ENCODE measurements at regions not wholly inside any gene's neighbourhood (a gene's known extent, or its start where the extent isn't known, plus 50 kb on each side); places are given as distances from the start of the nearest gene placed in this dataset.

GRCh38 chr10:29105516-29106215 lies 183.2 kb upstream of the LYZL1 start:
- DNase-seq (ENCODE audit: low read depth in 1 of 2, low spot score in 1 of 2) = no peak

- no peak for DNase-seq (ENCODE audit: low read depth in 1 of 2, low spot score in 1 of 2)
Measured at GRCh38 chr10:29106287-29106686, 182.6 kb upstream of the LYZL1 start.

DNA sequence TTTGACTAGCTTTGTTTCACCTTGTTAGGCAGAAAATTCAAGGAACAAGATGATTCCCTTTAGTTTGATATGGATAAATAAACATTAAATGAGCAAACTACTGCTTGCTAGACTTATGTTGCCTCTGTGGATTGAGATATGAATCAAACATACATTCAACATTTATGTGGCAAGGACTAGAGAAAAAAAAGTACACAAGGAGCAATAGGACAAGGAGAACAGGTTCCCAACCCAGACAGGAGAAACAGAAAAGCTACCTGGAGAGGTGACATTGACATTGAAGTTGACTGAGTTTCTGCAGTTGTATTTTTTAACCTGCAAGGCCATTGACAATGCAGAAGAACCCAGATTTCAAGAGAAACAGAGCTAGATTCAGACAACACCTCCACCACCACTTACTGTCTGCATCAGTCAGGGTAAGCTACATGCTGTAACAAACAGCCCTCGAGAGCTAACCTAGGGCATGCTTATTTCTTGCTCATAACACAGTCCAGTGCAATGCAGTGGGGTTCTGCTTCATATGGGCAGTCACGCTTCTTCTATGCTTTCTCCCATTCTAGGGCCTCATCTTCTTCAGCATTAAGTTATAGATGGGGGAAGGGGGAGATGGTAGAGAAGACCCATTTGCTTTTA lies 180.9 kb upstream of the LYZL1 start:
- DNase-seq (ENCODE audit: low read depth in 1 of 2, low spot score in 1 of 2) = no peak

- DNase-seq (ENCODE audit: low read depth in 1 of 2, low spot score in 1 of 2) = no peak
Measured at GRCh38 chr10:29109707-29110571, 178.9 kb upstream of the LYZL1 start.

DNA sequence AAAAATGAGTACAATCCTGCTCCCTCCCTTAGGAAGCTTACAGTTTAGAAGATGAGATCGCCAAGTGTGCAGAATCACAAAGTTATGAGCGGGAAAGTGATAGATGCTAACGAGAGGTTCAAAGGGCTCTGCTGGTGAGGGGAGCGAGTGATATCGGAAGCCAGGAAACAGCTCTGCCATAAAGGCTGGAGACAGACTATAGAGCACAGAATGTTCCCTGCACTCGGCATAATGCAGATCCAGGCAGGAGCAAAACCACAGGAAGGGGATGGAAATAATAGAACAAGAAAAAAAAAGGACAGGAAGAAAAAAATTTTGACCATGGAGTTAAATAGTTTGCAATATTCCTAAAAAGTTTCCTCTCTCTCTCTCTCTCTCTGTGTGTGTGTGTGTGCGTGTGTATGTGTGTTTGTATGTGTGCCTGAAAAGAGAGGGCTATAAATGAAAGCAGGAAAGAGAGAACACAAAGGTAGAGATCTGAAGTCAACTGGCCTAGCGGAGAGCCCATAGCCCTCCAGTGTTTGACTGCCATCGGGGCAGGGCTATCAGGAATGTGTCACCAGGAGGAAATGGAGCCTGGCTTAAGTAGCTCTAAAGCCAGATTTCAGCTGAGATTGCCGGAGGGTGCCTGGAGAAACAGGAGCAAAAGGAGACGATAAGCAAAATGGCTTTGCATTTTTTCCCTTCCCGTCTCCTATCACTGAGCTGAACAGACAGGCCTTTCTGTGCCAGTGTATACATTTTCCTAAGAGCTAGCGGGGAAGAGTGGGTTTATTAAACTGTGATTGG lies 175.8 kb upstream of the LYZL1 start:
- no peak for DNase-seq (ENCODE audit: low read depth in 1 of 2, low spot score in 1 of 2)

- no peak for DNase-seq (ENCODE audit: low read depth in 1 of 2, low spot score in 1 of 2)
Measured at GRCh38 chr10:29113616-29113945, 175.3 kb upstream of the LYZL1 start.

DNA sequence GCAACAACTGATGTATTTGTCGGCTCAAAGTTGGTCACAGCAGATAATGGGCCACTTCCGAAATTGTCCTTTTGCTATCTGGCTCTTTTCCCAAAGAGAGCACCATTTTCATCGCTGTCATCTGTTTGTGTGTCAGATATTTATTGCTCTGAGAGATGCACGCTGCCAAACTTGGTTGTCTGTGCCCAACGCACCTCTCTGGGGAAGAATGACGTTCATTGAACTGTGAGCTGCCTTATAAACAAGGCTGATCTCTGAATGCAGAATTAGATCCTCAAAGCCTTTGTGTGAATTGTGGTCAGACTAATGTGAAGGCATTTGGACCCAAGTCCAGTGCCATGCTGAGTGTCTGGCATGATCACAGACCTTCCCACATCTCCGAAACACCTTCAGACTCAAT lies 174.7 kb upstream of the LYZL1 start:
- DNase-seq (ENCODE audit: low read depth in 1 of 2, low spot score in 1 of 2) = no peak

- DNase-seq (ENCODE audit: low read depth in 1 of 2, low spot score in 1 of 2) = no peak
Measured at GRCh38 chr10:29117781-29118180, 171.1 kb upstream of the LYZL1 start.

- no peak for DNase-seq (ENCODE audit: low read depth in 1 of 2, low spot score in 1 of 2)
Measured at GRCh38 chr10:29119374-29119773, 169.5 kb upstream of the LYZL1 start.

DNA sequence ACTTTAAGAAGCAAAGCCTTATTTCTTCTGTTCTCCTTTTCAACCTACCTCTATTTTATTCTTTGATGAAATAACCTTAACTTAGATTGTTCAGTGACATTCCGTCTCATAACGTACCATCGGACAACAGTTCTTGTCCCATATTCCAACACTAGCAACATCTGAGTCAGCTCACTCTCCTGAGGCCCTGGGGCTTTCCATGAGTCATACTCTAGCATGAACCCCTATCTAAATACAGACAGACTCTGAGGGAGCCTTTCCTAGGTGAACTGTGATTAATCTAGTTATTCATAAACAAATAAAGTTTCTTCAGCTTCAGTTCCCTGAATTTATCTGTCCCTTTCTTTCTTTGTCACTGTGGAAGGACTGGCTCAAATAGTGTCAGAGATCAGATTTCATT lies 168.7 kb upstream of the LYZL1 start:
- DNase-seq (ENCODE audit: low read depth in 1 of 2, low spot score in 1 of 2) = no peak

DNA sequence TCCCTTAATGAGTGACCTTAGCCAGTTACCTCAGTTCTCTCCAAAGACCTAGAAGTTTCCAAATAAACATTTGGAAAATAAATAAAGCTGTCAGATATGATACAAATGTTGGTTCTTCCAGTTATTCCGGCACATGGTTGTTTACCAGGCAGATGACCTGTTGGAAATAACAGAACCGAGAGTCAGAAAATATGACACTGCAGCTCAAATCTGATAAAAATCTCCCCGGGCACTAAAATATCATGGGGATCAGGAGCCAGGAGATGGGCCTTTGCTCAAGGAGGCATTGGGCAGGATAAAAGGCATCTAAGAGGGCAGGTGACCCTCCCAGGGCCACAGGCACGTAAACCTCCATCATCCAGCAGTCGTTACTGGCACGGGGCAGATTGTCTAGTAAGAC lies 164.0 kb upstream of the LYZL1 start:
- DNase-seq (ENCODE audit: low read depth in 1 of 2, low spot score in 1 of 2) = no peak

- no peak for DNase-seq (ENCODE audit: low read depth in 1 of 2, low spot score in 1 of 2)
Measured at GRCh38 chr10:29127037-29127700, 161.7 kb upstream of the LYZL1 start.

GRCh38 chr10:29127731-29128130 lies 161.1 kb upstream of the LYZL1 start:
- DNase-seq (ENCODE audit: low read depth in 1 of 2, low spot score in 1 of 2) = no peak

DNA sequence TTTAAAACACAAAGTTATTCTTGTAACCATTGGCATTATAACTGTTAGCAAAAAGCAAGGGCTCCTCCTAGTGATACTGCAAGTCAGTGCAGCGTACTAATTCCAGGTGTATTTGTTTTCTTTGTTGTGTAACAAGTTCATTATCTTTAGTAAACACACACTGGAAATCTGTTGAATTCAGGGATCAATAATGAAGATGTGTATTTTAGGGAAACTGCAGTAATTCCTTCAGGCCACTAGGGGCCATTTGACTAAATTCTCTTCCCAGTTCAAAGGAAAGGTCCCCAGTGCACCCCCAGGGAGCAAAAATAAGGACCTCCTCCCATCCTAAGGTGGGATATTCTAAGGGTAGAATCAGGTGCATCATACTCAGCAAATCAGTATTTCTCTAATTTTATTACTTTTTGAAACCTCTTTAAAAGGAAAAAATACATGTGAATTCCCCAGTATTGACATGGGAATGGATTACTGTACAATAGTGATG lies 158.6 kb upstream of the LYZL1 start:
- no peak for DNase-seq (ENCODE audit: low read depth in 1 of 2, low spot score in 1 of 2)

DNA sequence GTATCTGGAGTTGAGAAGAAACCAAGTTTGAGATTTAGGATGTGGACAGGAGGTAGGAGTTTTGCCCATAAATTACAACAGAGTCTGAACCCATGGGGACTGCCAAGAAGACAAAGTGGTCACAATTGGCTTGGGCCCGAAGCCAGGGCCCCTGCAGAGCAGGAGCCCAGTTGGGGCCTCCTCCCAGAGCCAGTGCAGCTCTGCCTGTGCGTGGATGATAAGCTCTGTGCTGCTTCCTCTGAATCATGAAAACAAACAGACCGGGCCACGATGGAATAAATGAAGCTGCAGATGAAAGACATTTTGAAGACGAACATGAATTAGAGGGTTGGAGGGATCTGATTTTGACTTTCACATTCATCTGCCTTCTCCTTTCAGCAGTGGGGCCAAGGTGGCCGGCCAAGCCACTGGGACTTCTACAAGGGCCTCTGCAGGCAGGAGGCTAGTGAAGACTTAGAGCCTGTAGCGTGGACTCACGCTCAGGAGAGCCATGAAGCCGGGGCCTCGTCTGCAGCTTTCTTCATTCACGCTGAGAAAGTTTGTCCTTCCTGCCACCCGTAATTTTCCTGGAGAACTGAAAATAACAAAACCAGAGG lies 156.8 kb upstream of the LYZL1 start:
- DNase-seq (ENCODE audit: low read depth in 1 of 2, low spot score in 1 of 2) = no peak

DNA sequence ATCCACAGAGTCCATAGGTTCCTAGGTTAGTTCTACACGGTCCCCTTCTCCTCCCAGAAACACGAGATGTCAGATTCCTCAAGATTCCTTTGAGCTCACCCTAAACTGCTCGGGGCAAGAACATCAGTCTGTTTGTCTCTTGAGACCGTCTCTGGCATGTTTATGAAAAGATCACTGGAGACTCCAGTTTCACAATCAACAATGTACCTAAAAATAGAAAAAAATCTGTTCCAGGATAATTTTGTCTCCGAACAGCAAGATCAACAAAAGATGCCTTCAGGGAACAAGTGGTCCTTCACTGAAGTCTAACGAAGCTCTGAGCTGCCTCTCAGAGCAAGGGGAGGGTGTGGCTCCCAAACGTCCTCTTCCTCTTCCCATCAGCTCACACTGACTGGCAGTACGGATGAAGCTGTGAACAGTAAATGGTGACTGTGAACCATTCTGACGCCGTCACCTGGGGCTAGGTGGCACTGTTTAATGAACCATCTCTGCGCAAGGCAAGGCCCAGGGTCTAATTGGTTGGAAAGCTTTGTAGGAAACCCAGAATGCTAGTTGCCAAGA lies 156.2 kb upstream of the LYZL1 start:
- DNase-seq (ENCODE audit: low read depth in 1 of 2, low spot score in 1 of 2) = no peak

- DNase-seq (ENCODE audit: low read depth in 1 of 2, low spot score in 1 of 2) = no peak
Measured at GRCh38 chr10:29135337-29135736, 153.5 kb upstream of the LYZL1 start.

DNA sequence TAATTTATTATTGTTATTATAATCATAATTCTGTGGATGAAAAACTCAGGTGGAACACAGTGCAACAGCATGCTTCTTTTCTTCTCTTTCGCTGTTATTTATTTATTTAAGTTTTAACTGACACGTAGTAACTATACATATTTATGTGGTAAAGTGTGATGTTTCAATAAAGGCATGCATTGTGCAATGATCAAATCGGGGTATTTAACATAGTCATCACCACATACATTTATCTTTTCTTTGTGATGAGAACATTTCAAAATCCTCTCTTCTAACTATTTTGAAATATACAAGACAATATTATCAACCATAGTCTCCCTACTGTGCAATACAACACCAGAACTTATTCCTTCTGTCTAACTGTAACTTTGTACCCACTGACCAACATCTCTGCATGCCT lies 152.5 kb upstream of the LYZL1 start:
- DNase-seq (ENCODE audit: low read depth in 1 of 2, low spot score in 1 of 2) = no peak

DNA sequence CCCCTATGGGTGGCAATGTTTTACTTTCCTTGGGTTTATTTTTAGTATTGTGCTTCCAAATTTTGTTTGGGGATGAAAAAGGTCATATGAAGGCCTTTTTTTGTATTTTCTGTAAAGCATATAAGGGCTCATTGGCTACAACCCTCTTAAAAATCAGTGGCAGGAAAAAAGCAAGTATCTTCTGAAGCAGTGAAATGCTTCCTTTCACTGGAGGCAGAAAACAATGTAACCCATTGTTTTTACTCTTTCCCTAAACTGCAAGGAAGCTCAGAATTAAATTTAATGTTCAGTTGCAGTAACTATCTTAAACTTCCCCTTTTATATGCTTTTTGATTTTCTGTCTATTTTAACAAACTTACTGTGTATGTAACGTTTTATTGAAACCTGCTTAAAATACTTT lies 148.7 kb upstream of the LYZL1 start:
- no peak for DNase-seq (ENCODE audit: low read depth in 1 of 2, low spot score in 1 of 2)

DNA sequence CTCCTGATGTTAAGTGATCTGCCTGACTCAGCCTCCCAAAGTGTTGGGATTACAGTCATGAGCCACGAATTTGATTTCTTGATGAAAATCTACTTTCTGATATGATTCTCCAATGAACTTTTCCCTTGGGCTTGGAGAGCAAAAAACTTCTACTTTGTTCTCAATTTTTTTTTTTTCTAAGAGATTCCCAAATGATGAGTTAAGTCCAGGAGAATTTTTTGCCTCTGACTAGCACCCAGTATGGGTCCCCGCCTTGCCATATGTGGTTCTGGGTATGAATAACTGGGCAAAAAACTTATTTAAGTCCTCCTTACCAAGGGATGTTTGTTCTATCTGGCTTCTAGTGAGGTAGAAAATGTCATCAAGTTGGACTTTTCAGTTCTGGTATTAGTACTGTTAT lies 147.9 kb upstream of the LYZL1 start:
- DNase-seq (ENCODE audit: low read depth in 1 of 2, low spot score in 1 of 2) = no peak

Measured in activated CD4-positive, alpha-beta T cell treated with anti-CD3 and anti-CD28 coated beads, Interleukin-2, amount 50 U/mL, for 24 hours (primary cell).